Body of pancreas (tissue), 4 donors: ENCODE measurements at regions not wholly inside any gene's neighbourhood (a gene's known extent, or its start where the extent isn't known, plus 50 kb on each side); places are given as distances from the start of the nearest gene placed in this dataset.
A peak's percentile ranks its signal among the peaks of the same experiment; 100 is the strongest.

Experiments
- ATAC-seq: fragments of 150-250 bp; one replicate; pipeline ENCODE4 v1.9.1; 2016
- DNase-seq, 4 donors: peaks; one replicate each; pipeline ENCODE4 v3.0.0-alpha.2; 2019
- H3K27ac ChIP-seq, 4 donors: fragments of 200-600 bp; sonication (generic); 1 replicate in 3 of 4; 2 replicates in 1 of 4; pipeline versions ENCODE4 v1.5.1 to v1.6.1; 2016 to 2019; ENCODE audit warnings: mild to moderate bottlenecking in 1 of 4, mixed read lengths in 1 of 4, moderate library complexity in 1 of 4
- H3K27me3 ChIP-seq, 2 donors: fragments of 200-600 bp; sonication (generic); one replicate each; pipeline ENCODE4 v1.6.0; 2016; ENCODE audit warnings: mild to moderate bottlenecking in 1 of 2
- H3K36me3 ChIP-seq, 2 donors: fragments of 200-600 bp; sonication (generic); replicated peaks in 1 of 2; 2 replicates each; pipeline ENCODE4 v1.5.1; 2016; ENCODE audit warnings: low read depth in 2 of 2; ENCODE audit not compliant: insufficient read depth in 1 of 2
- H3K4me1 ChIP-seq: fragments of 200-600 bp; sonication (generic); one replicate; pipeline ENCODE4 v1.6.0; 2016
- H3K4me3 ChIP-seq, 2 donors: fragments of 200-600 bp; sonication (generic); 1 replicate in 1 of 2; 2 replicates in 1 of 2; pipeline ENCODE4 v1.5.1; 2016 to 2019
- H3K9me3 ChIP-seq, 3 donors: fragments of 200-600 bp; sonication (generic); 1 replicate in 2 of 3; 2 replicates in 1 of 3; pipeline ENCODE4 v1.5.1; 2016
- CTCF ChIP-seq, 7 experiments: fragments of 450-650 bp in 4 of 7; fragments of 200-600 bp in 3 of 7; sonication (generic) in 3 of 7; IDR thresholded peaks; one replicate each; pipeline ENCODE4 v1.5.1; 2016 to 2019; ENCODE audit warnings: antibody characterized with exemption in 7 of 7
- POLR2A ChIP-seq, 3 donors: fragments of 450-650 bp; IDR thresholded peaks; one replicate each; pipeline ENCODE4 v1.6.1; 2016; ENCODE audit warnings: antibody characterized with exemption in 3 of 3, mild to moderate bottlenecking in 2 of 3
- WGBS, 2 donors: methylation state at CpG; one replicate each; pipeline ENCODE4 v1.1.5; 2017; 5-methylcytosine and 5-hydroxymethylcytosine counted together
- intact Hi-C: fragments of 100-400 bp; cut with DNase I; formaldehyde crosslinking; loops from one replicate; pipeline ENCODE4 v1.15.1; 2023

- intact Hi-C loops, result no loop called here
- H3K27ac ChIP-seq, result no peak overlapping the region
- peaks cover 3% of the 10 kb centered on the region for H3K4me1 ChIP-seq
- ATAC-seq (no peak), DNase-seq (no peak)
- no peaks in the 10 kb centered on the region for H3K36me3 ChIP-seq
- no peaks in the 10 kb centered on the region for H3K9me3 ChIP-seq
- no peak overlapping the region for H3K4me3 ChIP-seq
- no peaks in the 10 kb centered on the region for H3K27me3 ChIP-seq
- TF ChIP-seq POLR2A (IDR thresholded peaks at IDR 0.05), result no peak
- TF ChIP-seq CTCF (IDR thresholded peaks at IDR 0.05), result no peak
- 74 to 76% methylated on average over 6 of the region's 6 CpGs for WGBS, 2 donors
These were observed 123.2 kb upstream of the LNX1 start for GRCh38 chr4:53714236-53715140.

- ATAC-seq, result no peak
- DNase-seq, result no peak
- TF ChIP-seq CTCF (IDR thresholded peaks at IDR 0.05), result no peak
- no peak for TF ChIP-seq POLR2A (IDR thresholded peaks at IDR 0.05)
- no peaks in the 10 kb centered on the region for H3K36me3 ChIP-seq
- H3K27ac ChIP-seq, result no peak overlapping the region
- H3K4me1 ChIP-seq, result peaks cover 3% of the 10 kb centered on the region
- intact Hi-C loops, result no loop called here
- H3K4me3 ChIP-seq, result no peak overlapping the region
- H3K27me3 ChIP-seq, result no peaks in the 10 kb centered on the region
- no peaks in the 10 kb centered on the region for H3K9me3 ChIP-seq
These were observed 122.5 kb upstream of the LNX1 start for GRCh38 chr4:53713767-53714166.

- 86 to 90% methylated on average over 3 of the region's 3 CpGs for WGBS, 2 donors
These were observed 122.0 kb upstream of the LNX1 start for GRCh38 chr4:53713296-53713695.

DNA sequence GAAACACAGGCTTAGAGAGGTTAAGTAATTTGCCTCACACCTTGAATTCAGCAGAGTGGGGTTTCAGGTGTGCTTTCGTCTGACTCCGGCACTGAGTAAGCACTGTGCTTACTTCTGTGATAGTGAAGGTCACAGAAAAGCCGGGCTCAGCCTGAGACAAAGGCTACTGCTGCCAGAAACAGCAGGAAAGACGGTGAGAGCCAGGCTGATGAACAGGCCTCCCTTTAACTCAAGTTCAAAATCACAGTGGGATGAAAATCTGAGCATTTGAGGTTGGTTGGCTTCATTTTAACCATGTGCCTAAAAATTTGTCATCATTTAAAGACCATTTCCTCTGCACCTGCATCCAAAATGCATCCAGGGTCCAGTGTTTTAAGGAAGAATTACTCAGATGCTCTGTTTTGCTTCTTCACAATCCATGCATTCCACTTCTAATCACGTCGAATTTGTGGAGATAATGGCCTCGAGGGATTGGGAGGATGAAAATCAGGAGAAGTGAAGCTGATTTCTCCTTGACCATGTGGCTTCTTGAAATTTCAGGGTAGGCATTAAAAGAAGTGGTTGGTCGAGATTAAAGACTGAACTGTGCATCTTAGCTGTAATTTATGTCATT lies 121.2 kb upstream of the LNX1 start:
- peak in 2 of 4 donors; percentile 30 to 31 for DNase-seq
- no peaks in the 10 kb centered on the region for H3K27me3 ChIP-seq
- 33 to 40% methylated on average over 8 of the region's 8 CpGs for WGBS, 2 donors
- H3K4me1 ChIP-seq, result peaks cover 3% of the 10 kb centered on the region
- H3K27ac ChIP-seq, result no peak overlapping the region
- H3K36me3 ChIP-seq, result no peaks in the 10 kb centered on the region
- no peak overlapping the region for H3K4me3 ChIP-seq
- intact Hi-C loops, result no loop called here
- no peak for ATAC-seq
- TF ChIP-seq CTCF (IDR thresholded peaks at IDR 0.05) (no peak), POLR2A (IDR thresholded peaks at IDR 0.05) (no peak)
- H3K9me3 ChIP-seq, result no peaks in the 10 kb centered on the region

More at GRCh38 chr4:53713296-53713695, 122.0 kb upstream of the LNX1 start:
- no peak overlapping the region for H3K4me3 ChIP-seq
- intact Hi-C loops, result no loop called here
- ATAC-seq, result no peak
- no peaks in the 10 kb centered on the region for H3K27me3 ChIP-seq
- TF ChIP-seq CTCF (IDR thresholded peaks at IDR 0.05) (no peak), POLR2A (IDR thresholded peaks at IDR 0.05) (no peak)
- no peaks in the 10 kb centered on the region for H3K36me3 ChIP-seq
- peaks cover 3% of the 10 kb centered on the region for H3K4me1 ChIP-seq
- H3K27ac ChIP-seq, result no peak overlapping the region
- no peak for DNase-seq
- H3K9me3 ChIP-seq, result no peaks in the 10 kb centered on the region
